ENCODE measurements at regions not wholly inside any gene's neighbourhood (a gene's known extent, or its start where the extent isn't known, plus 50 kb on each side); places are given as distances from the start of the nearest gene placed in this dataset.

DNA sequence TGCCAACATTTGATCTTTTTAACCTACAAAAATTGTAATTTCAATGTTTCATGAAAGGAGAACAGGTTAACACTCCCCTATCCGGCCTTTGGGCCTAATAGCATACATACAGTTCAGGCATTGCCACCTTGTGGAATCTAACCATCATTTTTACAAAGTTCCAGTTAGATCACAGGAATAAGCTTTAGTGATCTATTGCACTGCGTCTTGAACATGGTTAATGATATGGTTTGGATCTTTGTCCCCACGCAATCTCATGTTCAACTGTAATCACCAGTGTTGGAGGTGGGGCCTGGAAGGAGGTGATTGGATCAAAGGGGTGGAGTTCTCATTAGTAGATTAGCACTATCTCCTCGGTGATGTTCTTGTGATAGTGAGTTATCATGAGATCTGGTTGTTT is 58.2 kb upstream of the NEUROD1 start:
- Mint-ChIP-seq H3K4me1 (no peaks in the 10 kb centered on the region), H3K27me3 (ENCODE audit: low read depth) (peaks cover 4% of the 10 kb centered on the region), H3K9me3 (no peaks in the 10 kb centered on the region; a peak in 2 of 5 replicates), H3K27ac (no peak overlapping the region), H3K4me3 (no peak overlapping the region), H3K36me3 (ENCODE audit: insufficient read depth in 1 of 3, low read depth in 3 of 3) (peaks cover 0 to 2% (median 0%) of the 10 kb centered on the region in 3 experiments; a peak in 1 of 7 replicates)
- Histone ChIP-seq H3K4me2 (ENCODE audit: insufficient read depth, insufficient read length, low read length) (no peak overlapping the region), H2AK5ac (ENCODE audit: insufficient read length, low read length) (no peak overlapping the region), H3T11ph (ENCODE audit: low read length) (no peak overlapping the region), H2BK5ac (ENCODE audit: insufficient read length, low read length) (no peak overlapping the region), H2BK120ac (ENCODE audit: low read depth, low read length, poor library complexity, severe bottlenecking) (no peak overlapping the region), H3K56ac (ENCODE audit: insufficient read length, low read depth, low read length) (no peak overlapping the region), H3K9me3 (ENCODE audit: control insufficient read depth, low read depth, low read length) (no peaks in the 10 kb centered on the region), H3K14ac (ENCODE audit: insufficient read depth, low read length) (no peak overlapping the region), H3K79me2 (ENCODE audit: insufficient read depth, low read length) (no peaks in the 10 kb centered on the region), H3K18ac (ENCODE audit: insufficient read length, low read depth, low read length) (no peak overlapping the region), H3K27ac (ENCODE audit: insufficient read length, low read depth, low read length) (no peak overlapping the region), H3K79me1 (ENCODE audit: insufficient read depth, low read depth, low read length, poor library complexity, severe bottlenecking) (no peaks in the 10 kb centered on the region), H4K8ac (replicated peaks; ENCODE audit: insufficient read length, low read depth, low read length) (no peak overlapping the region), H4K20me1 (ENCODE audit: control insufficient read depth, insufficient read depth, insufficient read length) (no peaks in the 10 kb centered on the region), H2AFZ (ENCODE audit: low read length) (no peak overlapping the region), H3K4me1 (ENCODE audit: insufficient read depth, low read length) (no peaks in the 10 kb centered on the region), H4K91ac (ENCODE audit: insufficient read length, low read depth, low read length) (no peak overlapping the region), H4K5ac (ENCODE audit: insufficient read length, low read depth, low read length) (no peak overlapping the region), H2BK12ac (ENCODE audit: insufficient read length, low read depth, low read length) (no peak overlapping the region), H3K23me2 (ENCODE audit: insufficient read length, low read depth, low read length, poor library complexity, severe bottlenecking) (no peaks in the 10 kb centered on the region), H2BK20ac (ENCODE audit: low read depth, low read length, poor library complexity, severe bottlenecking) (no peak overlapping the region), H3K4ac (ENCODE audit: low read depth, low read length) (no peak overlapping the region), H2BK15ac (ENCODE audit: low read depth, low read length) (no peak overlapping the region), H3K27me3 (ENCODE audit: insufficient read depth, low read length) (no peaks in the 10 kb centered on the region), H3K9ac (ENCODE audit: extremely low read depth, insufficient read length, low read length) (no peak overlapping the region), H3K23ac (ENCODE audit: insufficient read length, low read depth, low read length) (no peak overlapping the region)
- TF ChIP-seq, protein P1, sequence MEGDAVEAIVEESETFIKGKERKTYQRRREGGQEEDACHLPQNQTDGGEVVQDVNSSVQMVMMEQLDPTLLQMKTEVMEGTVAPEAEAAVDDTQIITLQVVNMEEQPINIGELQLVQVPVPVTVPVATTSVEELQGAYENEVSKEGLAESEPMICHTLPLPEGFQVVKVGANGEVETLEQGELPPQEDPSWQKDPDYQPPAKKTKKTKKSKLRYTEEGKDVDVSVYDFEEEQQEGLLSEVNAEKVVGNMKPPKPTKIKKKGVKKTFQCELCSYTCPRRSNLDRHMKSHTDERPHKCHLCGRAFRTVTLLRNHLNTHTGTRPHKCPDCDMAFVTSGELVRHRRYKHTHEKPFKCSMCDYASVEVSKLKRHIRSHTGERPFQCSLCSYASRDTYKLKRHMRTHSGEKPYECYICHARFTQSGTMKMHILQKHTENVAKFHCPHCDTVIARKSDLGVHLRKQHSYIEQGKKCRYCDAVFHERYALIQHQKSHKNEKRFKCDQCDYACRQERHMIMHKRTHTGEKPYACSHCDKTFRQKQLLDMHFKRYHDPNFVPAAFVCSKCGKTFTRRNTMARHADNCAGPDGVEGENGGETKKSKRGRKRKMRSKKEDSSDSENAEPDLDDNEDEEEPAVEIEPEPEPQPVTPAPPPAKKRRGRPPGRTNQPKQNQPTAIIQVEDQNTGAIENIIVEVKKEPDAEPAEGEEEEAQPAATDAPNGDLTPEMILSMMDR (conservative IDR thresholded peaks at IDR 0.05) = no peak
- DNase-seq = no peak
- no CpG with 5 or more reads among the region's 4 CpGs for WGBS (ENCODE audit: extremely low coverage, insufficient read length, low lambda C conversion rate)

Measured in H9 (cell line).